ENCODE measurements at regions not wholly inside any gene's neighbourhood (a gene's known extent, or its start where the extent isn't known, plus 50 kb on each side); places are given as distances from the start of the nearest gene placed in this dataset.

- H3K4me3 ChIP-seq (ENCODE audit: low read depth, low read length) = no peak overlapping the region
- peak; percentile 41 for TF ChIP-seq CTCF (IDR thresholded peaks at IDR 0.05; ENCODE audit: insufficient read depth, low read depth, low read length)
- peak; percentile 23 for DNase-seq (ENCODE audit: low read depth)
These were observed 681.3 kb downstream of the ADCYAP1 start for GRCh38 chr18:1585881-1586488.

GRCh38 chr18:1593091-1593490 is 688.4 kb downstream of the ADCYAP1 start:
- TF ChIP-seq CTCF (IDR thresholded peaks at IDR 0.05; ENCODE audit: insufficient read depth, low read depth, low read length) = no peak
- no peak for DNase-seq (ENCODE audit: low read depth)
- no peak overlapping the region for H3K4me3 ChIP-seq (ENCODE audit: low read depth, low read length)

- no peak overlapping the region for H3K4me3 ChIP-seq (ENCODE audit: low read depth, low read length)
- no peak for TF ChIP-seq CTCF (IDR thresholded peaks at IDR 0.05; ENCODE audit: insufficient read depth, low read depth, low read length)
- DNase-seq (ENCODE audit: low read depth) = no peak
These were observed 690.5 kb downstream of the ADCYAP1 start for GRCh38 chr18:1595195-1595594.

- no peak for DNase-seq (ENCODE audit: low read depth)
- no peak overlapping the region for H3K4me3 ChIP-seq (ENCODE audit: low read depth, low read length)
- TF ChIP-seq CTCF (IDR thresholded peaks at IDR 0.05; ENCODE audit: insufficient read depth, low read depth, low read length) = no peak
These were observed 694.5 kb downstream of the ADCYAP1 start for GRCh38 chr18:1599196-1599595.

GRCh38 chr18:1604751-1605150 is 700.1 kb downstream of the ADCYAP1 start:
- no peak for TF ChIP-seq CTCF (IDR thresholded peaks at IDR 0.05; ENCODE audit: insufficient read depth, low read depth, low read length)
- H3K4me3 ChIP-seq (ENCODE audit: low read depth, low read length) = no peak overlapping the region
- no peak for DNase-seq (ENCODE audit: low read depth)

- no peak for TF ChIP-seq CTCF (IDR thresholded peaks at IDR 0.05; ENCODE audit: insufficient read depth, low read depth, low read length)
- DNase-seq (ENCODE audit: low read depth) = no peak
- H3K4me3 ChIP-seq (ENCODE audit: low read depth, low read length) = no peak overlapping the region
These were observed 713.7 kb downstream of the ADCYAP1 start for GRCh38 chr18:1618364-1618763.

- DNase-seq (ENCODE audit: low read depth) = no peak
- TF ChIP-seq CTCF (IDR thresholded peaks at IDR 0.05; ENCODE audit: insufficient read depth, low read depth, low read length) = no peak
- H3K4me3 ChIP-seq (ENCODE audit: low read depth, low read length) = no peak overlapping the region
These were observed 714.8 kb downstream of the ADCYAP1 start for GRCh38 chr18:1619507-1619906.

Data from fibroblast of villous mesenchyme (primary cell).